Keratinocyte (primary cell): ENCODE measurements at regions not wholly inside any gene's neighbourhood (a gene's known extent, or its start where the extent isn't known, plus 50 kb on each side); places are given as distances from the start of the nearest gene placed in this dataset.

Experiments
- DNase-seq: peaks from one replicate; pipeline ENCODE4 v3.0.0-alpha.2; 2011; ENCODE audit warnings: low read depth, missing footprints, low spot score
- FAIRE-seq: peaks from 2 replicates; lab custom pipeline; 2011; peaks lifted over from hg19 to GRCh38; lab: Jason Lieb, UNC
- H2AFZ ChIP-seq: 2 replicates; pipeline ENCODE4 v1.6.0; 2012; ENCODE audit warnings: low read length, control low read depth, inconsistent platforms; ENCODE audit not compliant: control insufficient read depth
- H3K27ac ChIP-seq: 2 replicates; pipeline ENCODE4 v1.5.1; 2011; ENCODE audit warnings: low read length; ENCODE audit not compliant: control insufficient read depth, insufficient read depth
- H3K27me3 ChIP-seq: 3 replicates; pipeline ENCODE4 v1.6.0; 2011; ENCODE audit warnings: low read length; ENCODE audit not compliant: control insufficient read depth, insufficient read depth; ENCODE audit errors: extremely low read depth
- H3K36me3 ChIP-seq, 2 experiments: 2 replicates in 1 of 2; 3 replicates in 1 of 2; pipeline ENCODE4 v1.5.1; 2011; ENCODE audit warnings: low read length in 2 of 2, mild to moderate bottlenecking in 1 of 2; ENCODE audit not compliant: control insufficient read depth in 2 of 2, insufficient read depth in 2 of 2; ENCODE audit errors: extremely low read depth in 1 of 2
- H3K4me1 ChIP-seq: 3 replicates; pipeline ENCODE4 v1.5.1; 2011; ENCODE audit warnings: low read length; ENCODE audit not compliant: control insufficient read depth, insufficient read depth; ENCODE audit errors: extremely low read depth
- H3K4me2 ChIP-seq: 3 replicates; pipeline ENCODE4 v1.6.0; 2011; ENCODE audit warnings: low read depth, low read length; ENCODE audit not compliant: control insufficient read depth, insufficient read depth; ENCODE audit errors: extremely low read depth
- H3K4me3 ChIP-seq, 3 experiments: fragments of 200-600 bp in 1 of 3; sonication (generic) in 1 of 3; 2 replicates in 2 of 3; 3 replicates in 1 of 3; pipeline ENCODE4 v1.5.1; 2011 to 2016; ENCODE audit warnings: low read length in 3 of 3, mild to moderate bottlenecking in 3 of 3, control low read depth in 2 of 3, inconsistent platforms in 1 of 3, low read depth in 1 of 3, mixed read lengths in 1 of 3, mixed run types in 1 of 3, moderate library complexity in 1 of 3; ENCODE audit not compliant: control insufficient read depth in 2 of 3, insufficient read depth in 2 of 3; ENCODE audit errors: extremely low read depth in 1 of 3
- H3K79me2 ChIP-seq: 2 replicates; pipeline ENCODE4 v1.6.0; 2012; ENCODE audit warnings: low read length; ENCODE audit not compliant: control insufficient read depth, insufficient read depth
- H3K9ac ChIP-seq: 3 replicates; pipeline ENCODE4 v1.6.0; 2011; ENCODE audit warnings: low read length; ENCODE audit not compliant: control insufficient read depth, insufficient read depth; ENCODE audit errors: extremely low read depth
- H3K9me1 ChIP-seq: 3 replicates; pipeline ENCODE4 v1.6.0; 2011; ENCODE audit warnings: low read length; ENCODE audit not compliant: control insufficient read depth, insufficient read depth; ENCODE audit errors: extremely low read depth
- H3K9me3 ChIP-seq: 2 replicates; pipeline ENCODE4 v1.5.1; 2012; ENCODE audit warnings: low read depth, low read length; ENCODE audit not compliant: control insufficient read depth
- H4K20me1 ChIP-seq: 3 replicates; pipeline ENCODE4 v1.6.0; 2011; ENCODE audit warnings: low read length; ENCODE audit not compliant: control insufficient read depth, insufficient read depth; ENCODE audit errors: extremely low read depth
- CTCF ChIP-seq, 3 experiments: IDR thresholded peaks in 1 of 3; conservative IDR thresholded peaks in 1 of 3; optimal IDR thresholded peaks in 1 of 3; 2 replicates in 2 of 3; 3 replicates in 1 of 3; pipeline versions ENCODE3 to v1.5.1; 2011; ENCODE audit warnings: low read length in 3 of 3, mild to moderate bottlenecking in 3 of 3, moderate library complexity in 2 of 3, control low read depth in 1 of 3, inconsistent platforms in 1 of 3; ENCODE audit not compliant: insufficient read depth in 2 of 3; ENCODE audit errors: extremely low read depth in 1 of 3
- EZH2 ChIP-seq: IDR thresholded peaks from one replicate; pipeline ENCODE4 v1.6.1; 2012; ENCODE audit warnings: inconsistent platforms, mild to moderate bottlenecking, low read length, moderate library complexity
- dilution Hi-C: fragments of 300-500 bp; cut with MboI; formaldehyde crosslinking; loops from one replicate; pipeline ENCODE4 v1.7.0; 2020; ENCODE audit warnings: low sequenced_read_pairs; ENCODE audit not compliant: extremely low pct_ligation_motif_present

DNA sequence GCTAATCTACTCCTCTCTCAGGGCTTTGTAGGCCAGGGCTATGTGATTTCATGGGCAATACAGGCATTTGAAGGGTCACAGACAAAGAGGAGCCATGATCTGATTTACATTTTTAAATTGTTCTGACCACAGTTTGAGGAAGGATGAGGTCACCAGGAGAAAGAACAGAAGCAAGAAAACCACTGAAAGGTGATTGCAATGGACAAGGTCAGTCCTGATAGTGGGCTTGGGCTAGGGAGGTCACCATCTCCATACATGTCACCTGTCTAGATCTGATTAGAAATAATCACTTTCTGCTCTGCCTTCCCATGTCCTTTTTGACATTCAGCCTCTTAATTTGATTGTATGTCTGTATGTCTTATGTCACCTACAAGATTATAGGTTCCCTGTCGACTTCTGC is 248.9 kb upstream of the CWC22 start:
- H3K4me3 ChIP-seq: no peak overlapping the region
- no peak overlapping the region for H3K9ac ChIP-seq
- DNase-seq: no peak
- dilution Hi-C loops: no loop called here
- no peaks in the 10 kb centered on the region for H3K9me1 ChIP-seq
- no peak overlapping the region for H3K27ac ChIP-seq
- no peak overlapping the region for H2AFZ ChIP-seq
- no peaks in the 10 kb centered on the region for H3K4me1 ChIP-seq
- no peaks in the 10 kb centered on the region for H3K79me2 ChIP-seq
- FAIRE-seq: peak; percentile 17
- H3K4me2 ChIP-seq: no peak overlapping the region
- H3K36me3 ChIP-seq: no peaks in the 10 kb centered on the region
- no peaks in the 10 kb centered on the region for H3K9me3 ChIP-seq
- H3K27me3 ChIP-seq: no peaks in the 10 kb centered on the region
- TF ChIP-seq EZH2 (no peak), CTCF (optimal IDR thresholded peaks at IDR 0.05 in 1 of 3, IDR thresholded peaks at IDR 0.05 in 1 of 3, conservative IDR thresholded peaks at IDR 0.05 in 1 of 3; ENCODE audit: extremely low read depth in 1 of 3, insufficient read depth in 2 of 3, low read length in 3 of 3) (no peak)
- no peaks in the 10 kb centered on the region for H4K20me1 ChIP-seq

DNA sequence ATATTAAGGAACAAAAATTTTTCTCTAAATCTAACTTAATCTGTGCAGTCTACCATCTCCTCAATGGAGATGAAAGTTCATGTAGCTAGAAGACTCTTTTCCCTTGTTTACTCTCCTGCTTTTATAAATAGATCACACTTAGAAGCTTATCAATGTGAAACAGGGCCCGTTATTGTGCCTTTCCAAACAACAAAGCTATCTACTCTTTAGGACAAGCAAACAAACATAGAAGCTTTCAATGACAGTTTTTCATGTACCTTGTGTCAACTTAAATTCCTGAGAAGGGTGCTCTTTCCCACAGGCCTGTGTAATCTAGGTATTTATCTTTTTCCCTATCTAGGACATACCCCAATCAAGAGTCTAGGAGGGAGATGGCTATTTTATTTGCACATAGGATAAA is 247.8 kb upstream of the CWC22 start:
- H2AFZ ChIP-seq: no peak overlapping the region
- H3K9me3 ChIP-seq: no peaks in the 10 kb centered on the region
- dilution Hi-C loops: no loop called here
- DNase-seq (no peak), FAIRE-seq (no peak)
- no peaks in the 10 kb centered on the region for H3K79me2 ChIP-seq
- H3K27me3 ChIP-seq: no peaks in the 10 kb centered on the region
- no peak overlapping the region for H3K4me2 ChIP-seq
- no peaks in the 10 kb centered on the region for H3K9me1 ChIP-seq
- H3K4me1 ChIP-seq: no peaks in the 10 kb centered on the region
- no peaks in the 10 kb centered on the region for H4K20me1 ChIP-seq
- H3K36me3 ChIP-seq: no peaks in the 10 kb centered on the region
- no peak overlapping the region for H3K4me3 ChIP-seq
- no peak overlapping the region for H3K9ac ChIP-seq
- no peak overlapping the region for H3K27ac ChIP-seq
- TF ChIP-seq CTCF (optimal IDR thresholded peaks at IDR 0.05 in 1 of 3, IDR thresholded peaks at IDR 0.05 in 1 of 3, conservative IDR thresholded peaks at IDR 0.05 in 1 of 3; ENCODE audit: extremely low read depth in 1 of 3, insufficient read depth in 2 of 3, low read length in 3 of 3): no peak
- TF ChIP-seq EZH2: no peak
